ENCODE measurements at regions not wholly inside any gene's neighbourhood (a gene's known extent, or its start where the extent isn't known, plus 50 kb on each side); places are given as distances from the start of the nearest gene placed in this dataset.

DNA sequence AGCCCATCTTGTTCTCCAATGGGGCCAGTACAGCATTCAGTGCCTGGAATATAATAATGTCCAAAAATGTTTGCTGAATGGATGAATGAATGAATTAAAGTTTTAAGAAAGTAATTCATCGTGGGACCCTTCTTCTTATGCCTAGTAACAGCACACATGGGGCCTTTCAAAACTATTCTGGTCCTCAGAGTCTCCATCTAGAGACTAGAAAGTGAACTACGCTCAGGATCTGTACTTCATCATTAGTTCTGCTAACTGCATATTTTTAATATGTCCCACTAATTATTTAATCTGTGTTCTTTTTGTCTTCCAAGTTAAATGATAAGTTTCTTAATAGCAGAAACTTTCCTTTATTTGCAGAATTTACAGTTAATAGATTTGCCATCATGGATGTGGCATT is 172.5 kb downstream of the SMAD2 start:
- peak; percentile 11 for DNase-seq (ENCODE audit: low read depth)

DNA sequence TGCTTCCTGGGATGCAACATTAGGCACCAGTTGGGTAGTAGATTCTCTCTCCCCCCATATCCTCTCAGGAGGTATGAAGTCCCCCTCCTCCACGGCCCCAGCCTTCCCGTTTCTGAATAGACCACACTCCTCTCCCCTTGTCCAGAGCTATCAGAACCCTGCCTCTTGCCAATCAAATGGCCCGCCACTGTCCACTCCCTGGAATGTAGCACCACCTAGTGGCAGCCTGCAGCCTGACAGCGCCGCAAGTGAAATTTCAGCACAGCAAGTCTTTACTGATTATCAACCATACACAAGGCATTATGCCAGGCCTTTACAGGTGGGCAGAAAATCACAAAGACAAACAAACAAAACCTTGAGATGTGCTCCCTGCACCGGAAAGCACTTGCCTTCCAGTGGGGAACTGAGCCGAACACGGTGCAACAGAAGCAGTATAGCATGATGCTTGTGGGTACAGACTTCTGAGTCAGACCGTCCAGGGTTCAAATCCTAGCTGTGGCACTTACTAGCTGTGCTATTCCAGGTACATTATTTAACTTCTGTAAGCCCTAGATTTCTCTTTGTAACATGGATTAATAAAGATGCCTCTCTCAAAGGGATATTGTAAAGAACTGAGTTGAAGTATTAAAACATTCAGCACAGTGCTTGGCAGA is 174.0 kb downstream of the SMAD2 start:
- peak; percentile 63 for DNase-seq (ENCODE audit: low read depth)

DNA sequence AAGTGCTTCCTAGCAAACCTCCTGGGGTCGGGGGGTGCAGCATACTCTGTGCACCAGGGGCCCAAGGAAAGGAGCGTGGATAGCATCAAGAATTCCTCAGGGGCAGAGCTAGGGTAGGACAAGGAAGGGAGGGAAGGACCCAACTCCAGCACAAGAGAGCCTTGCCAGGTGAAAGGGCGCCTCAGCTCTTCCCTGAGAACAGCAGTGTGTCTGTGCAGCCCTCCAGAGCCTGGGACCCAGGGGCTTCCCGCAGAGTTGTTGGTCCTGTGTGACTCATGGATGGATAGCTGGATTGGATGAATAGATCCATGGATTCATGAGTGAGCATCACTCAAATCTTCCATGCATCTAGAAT is 175.4 kb downstream of the SMAD2 start:
- DNase-seq (ENCODE audit: low read depth) = no peak

DNA sequence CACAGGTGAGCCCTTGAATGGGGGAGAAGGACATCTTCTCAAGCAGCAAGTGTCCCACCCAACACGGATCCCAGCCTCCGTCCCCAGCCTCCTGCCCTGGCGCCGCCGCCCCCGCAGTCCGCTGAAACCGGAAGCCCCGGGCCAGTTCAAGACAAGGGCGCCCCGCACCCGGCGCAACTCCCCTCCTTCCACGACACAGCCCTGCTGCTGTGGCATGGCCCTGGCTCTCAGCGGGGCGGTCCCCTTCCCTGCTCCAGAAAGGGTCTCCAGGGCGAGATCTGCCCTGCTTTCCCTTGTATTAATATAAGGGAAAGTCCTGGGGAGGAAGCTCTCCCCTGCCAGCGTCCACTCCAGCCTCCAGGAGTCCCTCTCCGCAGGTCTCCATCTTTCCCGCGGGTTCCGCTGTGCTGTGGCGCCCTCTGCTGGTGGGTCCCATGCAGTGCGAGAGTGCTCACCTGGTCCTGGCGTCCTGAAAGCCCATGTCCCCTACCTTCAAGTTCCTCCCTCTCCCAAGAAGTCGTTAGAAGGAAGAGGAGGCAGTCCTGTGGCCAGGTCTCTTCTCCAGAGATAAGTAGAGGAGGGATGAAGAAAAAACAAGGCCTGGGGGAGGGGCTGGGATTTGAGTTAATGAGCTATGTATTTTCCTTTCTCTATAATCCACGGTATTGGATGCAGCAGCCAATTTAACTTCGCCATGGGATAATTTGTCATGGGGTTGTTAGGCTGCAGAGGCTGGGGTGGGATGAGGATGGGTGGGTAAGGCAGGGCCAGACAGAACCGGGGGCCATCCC is 176.0 kb downstream of the SMAD2 start:
- DNase-seq (ENCODE audit: low read depth) = no peak

DNA sequence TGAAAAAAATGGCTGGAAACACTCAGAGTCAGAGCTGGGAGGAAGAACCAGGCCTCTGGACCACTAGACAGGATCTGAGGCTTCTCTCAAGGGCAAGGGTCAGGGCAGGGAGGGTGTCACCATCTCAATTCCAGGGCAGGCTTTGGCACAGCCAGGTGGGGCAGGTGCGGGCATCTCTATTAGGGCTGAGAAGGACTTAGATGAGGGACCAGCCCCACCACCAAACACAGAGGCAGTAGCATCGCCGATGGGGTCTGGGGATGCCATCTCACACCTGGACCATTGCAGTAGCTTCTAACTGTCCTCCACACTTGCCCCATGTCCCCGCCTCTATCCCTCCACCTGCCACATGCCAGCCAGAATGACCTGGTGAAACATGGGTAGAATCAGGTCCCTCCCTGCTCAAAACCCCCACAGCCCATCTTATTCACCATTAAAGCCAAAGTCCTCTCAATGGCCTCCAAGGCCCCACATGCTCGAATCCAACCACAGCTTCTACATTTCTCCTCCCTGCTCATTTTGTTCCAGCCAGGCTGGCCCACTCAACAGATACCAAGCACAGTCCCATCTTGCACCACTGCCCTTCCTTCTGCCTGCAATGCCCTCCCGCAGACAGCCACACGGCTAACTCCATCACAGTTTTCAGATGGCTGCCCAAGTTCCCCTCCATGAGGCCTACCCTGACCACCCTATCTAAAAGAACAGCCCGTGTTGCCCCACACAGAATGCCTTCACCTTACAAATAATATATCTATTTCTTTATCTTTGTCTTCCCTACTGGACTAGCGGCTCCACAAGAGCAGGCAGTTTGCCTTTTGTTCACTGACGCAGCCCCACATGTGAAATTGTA is 177.4 kb downstream of the SMAD2 start:
- DNase-seq (ENCODE audit: low read depth) = no peak

DNA sequence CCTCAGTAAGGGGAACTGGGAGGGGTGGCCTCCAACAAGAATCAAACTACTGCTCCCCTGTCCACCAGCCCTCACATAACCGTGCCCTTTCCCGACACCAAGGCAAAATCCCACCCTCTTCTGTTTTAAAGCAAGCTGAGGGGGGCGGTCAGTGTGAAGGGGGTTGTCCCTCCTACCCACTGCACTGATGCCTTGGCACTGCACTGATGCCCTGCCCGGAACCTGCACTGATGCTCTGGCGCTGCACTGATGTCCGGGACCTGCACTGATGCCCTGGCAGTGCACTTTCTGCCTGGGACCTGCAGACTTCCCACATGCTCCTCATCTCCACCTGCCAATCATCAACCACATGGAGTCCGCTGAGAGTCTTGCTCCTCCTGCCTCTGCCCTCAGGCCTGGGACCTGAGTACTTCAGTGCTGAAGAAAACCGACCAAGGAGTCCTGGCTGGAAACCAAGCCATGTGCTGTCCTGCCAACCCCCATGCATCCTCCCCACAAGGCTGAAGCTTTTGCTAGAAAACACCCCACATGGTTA is 179.5 kb downstream of the SMAD2 start:
- DNase-seq (ENCODE audit: low read depth) = no peak

DNA sequence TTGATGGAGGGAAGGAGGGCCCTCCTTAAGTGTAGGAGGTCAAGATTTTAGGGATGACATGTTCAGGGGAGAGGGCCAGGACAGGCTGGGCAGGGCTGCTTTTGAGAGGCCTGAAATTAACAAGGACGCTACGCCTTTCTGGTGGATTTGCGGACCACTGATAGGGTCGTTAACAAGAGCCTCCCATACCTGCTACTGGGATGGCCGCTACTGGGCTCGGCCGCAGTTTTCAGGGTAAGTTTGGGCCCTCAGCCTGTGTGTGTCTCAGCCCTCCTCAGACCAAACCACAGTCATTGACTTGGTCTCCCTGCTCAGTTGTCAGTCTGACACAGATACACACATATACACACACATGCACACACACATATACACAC is 180.9 kb downstream of the SMAD2 start:
- DNase-seq (ENCODE audit: low read depth) = no peak

DNA sequence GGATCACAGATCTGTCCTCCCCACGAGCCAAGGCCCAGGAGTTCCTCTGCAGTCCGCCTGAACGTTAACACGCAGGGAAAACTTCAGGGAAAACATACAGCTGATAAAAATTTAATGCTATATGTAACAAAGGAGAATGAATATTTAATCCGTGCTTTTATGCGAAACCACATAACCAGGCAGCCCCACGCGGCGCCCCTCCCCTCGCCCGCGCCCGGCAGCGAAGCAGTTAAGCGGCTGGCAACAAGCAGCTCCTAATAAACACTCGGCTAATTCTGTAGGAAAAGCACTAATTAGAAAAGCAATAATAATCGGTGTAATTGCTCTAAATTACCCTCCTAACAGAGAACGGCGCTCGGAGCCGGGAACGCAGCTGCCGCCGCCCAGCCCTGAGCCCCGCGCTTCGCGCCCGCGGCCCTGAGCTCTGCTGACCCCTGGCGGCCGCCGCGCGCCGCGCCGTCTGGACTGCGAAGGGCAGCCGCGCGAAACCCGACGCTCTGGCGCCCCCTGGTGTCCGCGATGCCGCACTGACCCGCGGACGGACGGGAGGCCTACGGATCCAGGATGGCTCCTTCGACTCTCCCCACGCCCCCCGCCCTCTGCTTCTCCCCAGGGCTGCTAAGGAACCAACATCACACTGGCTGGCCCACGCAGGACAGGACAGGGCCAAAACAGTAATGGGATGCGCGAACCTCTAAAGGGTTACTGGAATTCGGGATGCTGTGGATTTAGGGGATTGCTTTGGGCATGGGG is 181.4 kb downstream of the SMAD2 start:
- peak; percentile 32 for DNase-seq (ENCODE audit: low read depth)

DNA sequence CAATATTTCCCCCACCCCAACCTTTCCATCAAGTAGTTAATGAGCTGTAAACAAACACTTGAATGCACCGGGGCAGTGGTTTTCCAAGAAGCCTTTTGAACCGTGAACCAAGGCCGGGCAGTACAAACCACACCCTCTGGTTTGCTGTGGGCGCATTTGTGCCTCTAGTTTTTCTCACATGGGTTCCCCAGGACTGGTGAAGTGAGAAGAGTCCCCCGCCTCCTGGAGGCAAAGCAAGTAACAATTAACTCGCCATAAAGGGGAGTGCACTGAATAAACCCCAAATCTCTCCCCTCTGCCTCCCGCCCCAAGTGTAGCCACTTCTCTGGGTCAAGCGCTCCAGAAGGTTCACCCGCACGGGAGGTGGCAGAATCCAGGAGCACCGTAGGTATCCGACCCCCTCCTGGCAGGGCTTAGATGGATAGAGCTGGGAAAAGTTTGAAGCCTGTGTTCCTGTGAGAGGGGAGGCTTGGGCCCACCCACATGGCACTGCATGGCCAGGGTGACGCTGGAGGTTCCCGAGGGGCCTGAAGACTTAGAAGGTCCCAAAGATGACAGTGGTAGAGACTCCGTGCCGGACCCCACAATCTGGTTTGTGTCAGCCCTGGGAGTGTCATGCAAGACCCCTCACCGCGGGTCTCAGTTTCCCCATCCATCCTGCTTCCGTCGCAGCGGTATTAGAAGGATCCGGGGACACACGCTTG is 182.2 kb downstream of the SMAD2 start:
- DNase-seq (ENCODE audit: low read depth) = no peak

DNA sequence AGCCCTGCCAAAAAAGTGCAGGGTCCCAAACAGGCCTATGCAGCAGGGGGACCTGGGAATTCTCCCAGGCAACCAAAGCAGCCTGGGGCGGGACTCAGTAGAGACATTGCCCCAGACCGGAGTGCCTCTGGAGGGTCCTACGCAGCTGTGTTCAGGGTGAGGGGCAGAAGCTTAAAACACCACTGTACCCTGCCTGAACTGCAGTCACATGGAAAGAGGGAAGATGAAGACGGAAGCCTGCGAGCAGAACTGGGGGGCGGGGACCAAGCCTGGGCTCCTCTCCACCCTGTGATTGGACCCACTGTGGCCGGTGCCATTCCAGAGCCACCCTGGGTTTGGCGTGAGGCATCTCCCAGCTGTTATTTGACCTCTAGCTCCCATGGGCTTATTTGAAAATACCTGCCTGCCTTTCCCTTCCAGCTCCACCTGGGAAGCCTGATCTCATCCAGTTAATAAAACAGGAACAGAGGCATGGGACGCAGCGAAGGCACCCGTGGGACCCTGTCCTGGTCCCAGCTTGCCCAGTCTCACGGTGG is 183.1 kb downstream of the SMAD2 start:
- DNase-seq (ENCODE audit: low read depth) = no peak

DNA sequence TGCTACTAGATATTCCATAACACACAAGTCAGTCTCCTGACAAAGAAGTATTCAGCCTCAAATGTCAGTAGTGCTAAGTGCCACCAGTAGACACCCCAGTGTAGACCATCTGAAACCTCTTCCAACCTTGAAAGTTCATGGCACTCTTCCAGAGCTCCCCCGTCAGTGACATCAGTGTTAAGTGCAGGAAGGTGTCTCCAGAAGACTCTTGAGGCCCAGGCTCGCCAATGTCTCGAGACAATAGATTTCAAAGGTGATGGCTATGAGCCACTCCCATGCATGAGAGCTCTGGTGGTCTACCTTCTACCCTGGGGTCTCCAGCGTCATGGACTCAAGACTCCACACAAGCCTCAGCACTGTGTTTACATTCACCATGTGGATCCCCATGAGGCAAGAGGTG is 183.8 kb downstream of the SMAD2 start:
- DNase-seq (ENCODE audit: low read depth) = no peak

DNA sequence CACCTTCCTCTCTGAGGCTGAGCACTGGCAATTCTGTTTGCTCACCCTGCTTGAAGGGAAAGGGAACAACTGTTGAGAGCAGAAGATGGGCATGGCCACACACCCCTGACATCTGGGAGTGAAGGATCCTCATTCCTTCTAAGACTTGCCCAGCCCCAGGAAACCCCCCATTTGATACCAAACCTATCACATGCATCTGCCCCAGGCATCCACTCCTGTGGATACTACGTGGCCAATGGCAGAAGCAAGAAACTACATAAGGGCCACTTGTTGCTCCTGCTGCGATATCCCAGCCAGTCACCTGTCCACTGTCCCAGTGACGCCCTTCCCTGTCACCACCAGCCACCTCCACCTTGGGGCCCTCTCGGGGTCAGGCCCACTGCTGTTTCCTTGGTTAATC is 185.2 kb downstream of the SMAD2 start:
- no peak for DNase-seq (ENCODE audit: low read depth)

DNA sequence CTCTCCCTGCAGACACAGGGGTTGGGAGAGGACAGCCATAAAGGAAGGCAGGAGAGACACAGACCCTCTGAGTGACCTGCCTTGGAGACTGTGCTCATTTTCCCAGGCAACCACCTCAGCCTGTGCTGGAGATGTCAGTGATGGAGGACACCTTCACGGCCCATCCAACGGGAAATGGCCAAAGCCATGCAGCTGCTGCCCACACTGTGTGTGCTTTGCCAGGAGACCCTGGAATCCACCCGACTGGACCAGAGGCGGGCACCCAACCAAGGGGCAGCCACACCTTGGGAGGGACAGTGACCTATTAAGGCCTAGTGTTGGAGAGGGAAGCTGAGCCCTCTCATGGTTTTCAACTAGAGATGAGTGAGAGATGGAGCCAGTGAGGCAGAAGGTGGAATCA is 192.5 kb downstream of the SMAD2 start:
- DNase-seq (ENCODE audit: low read depth) = no peak

DNA sequence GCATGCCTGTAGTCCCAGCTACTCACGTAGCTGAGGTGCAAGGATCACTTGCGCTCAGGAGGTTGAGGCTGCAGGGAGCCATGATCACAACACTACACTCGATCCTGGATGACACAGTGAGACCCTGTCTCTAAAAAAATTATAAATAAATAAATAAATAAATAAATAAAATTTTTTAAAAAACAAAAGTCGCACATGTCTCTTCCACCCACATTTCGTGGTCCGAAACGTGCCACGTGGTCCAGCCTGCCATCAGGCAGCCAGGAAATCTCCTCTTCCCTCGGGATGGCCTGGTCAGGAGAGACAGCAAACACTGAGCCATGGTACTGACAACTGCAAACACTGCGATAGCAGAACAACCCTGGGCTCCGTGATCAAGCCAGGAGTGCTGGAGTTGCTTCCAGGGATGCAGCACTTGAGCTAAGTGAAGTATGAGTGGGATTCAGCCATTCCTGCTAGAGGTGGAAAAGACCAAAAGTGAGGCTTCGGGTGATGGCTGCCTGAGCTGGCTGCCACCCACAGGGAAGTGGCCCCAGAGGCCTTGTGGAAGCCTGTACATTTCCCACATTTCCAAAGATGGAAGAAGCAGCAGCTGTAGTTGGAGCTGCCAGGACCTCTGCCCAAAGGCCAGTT is 193.1 kb downstream of the SMAD2 start:
- DNase-seq (ENCODE audit: low read depth) = no peak

DNA sequence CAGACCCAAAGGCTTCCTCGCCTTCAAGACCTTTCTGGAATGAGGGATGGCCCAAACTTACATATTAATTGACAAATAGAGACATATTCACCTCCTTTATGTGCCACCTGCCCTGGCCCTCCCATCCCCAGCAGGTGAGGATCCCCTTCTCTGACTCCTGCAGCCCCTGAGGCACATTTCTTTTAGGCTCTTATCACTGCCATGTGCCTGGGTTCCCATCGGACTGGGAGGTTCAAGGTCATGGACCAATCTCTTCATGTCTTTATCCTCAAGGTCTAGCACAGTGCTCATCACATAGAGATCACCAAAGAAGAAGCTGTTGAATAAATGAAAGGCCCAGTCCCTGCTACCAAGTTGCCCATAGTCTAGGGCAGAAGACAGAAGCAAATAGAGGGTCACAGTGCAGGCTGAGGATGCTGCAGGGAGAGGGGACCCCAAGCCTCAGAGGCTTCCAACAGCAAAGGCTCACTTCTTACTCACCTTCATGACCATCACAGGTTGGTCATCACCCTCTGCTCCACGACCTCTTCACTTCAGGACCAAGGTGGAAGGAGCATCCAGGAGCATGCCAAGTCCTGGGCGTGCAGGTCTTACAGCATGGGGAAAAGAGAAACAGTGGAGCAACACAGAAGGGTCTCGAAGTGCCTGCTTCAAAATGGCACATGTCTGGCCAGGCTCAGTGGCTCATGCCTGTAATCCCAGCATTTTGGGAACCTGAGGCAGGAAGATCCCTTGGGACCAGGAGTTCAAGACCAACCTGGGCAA is 193.9 kb downstream of the SMAD2 start:
- DNase-seq (ENCODE audit: low read depth) = no peak

DNA sequence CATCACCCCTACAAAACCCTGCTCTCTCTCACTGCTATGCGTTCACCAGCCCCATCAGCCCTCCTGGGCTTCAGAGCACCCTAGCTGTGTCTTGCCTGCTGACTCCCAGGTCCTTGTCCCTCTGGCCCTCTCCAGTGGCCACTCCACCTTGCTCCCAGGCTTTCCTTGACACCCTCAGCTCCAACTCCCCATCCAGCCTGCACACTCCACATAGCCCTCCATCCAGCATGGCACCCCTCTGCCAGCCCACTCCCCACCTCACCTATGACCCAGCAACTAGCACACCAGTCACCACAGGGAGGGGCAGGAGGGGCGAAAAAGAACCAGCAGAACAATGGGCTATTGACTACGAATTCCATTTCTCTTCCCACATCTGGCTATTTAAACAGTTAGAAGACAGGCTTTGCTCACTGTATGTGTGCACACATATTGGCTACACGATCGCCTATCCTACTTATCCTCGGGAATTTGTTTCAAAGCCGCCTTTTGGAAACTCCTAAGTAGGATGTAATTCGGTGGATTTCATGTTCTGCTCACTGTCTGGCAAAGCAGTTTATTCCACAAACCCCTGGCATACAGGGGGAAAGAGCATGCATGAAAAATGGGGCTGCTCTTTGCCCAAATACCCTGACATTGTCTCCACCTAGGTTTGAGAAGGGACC is 195.3 kb downstream of the SMAD2 start:
- no peak for DNase-seq (ENCODE audit: low read depth)

DNA sequence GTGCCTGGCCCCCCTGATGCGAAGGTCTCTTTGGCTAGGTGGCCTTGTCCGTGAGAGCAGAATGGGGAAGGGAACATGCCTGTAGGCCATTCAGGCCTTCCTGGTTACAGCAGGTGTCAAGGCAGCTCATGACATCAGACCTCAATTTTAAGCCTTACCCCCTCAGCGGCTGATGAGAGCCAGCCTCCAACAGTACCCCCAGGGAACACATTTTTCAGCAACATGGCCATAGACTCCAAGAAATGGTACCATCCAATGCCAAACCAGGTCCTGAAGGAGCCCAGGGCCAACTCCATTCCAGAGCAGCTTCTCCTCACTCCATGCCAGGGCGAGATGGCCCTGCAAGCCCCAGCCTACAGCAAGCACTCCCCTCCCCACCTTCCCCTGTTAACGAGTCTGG is 199.2 kb downstream of the SMAD2 start:
- no peak for DNase-seq (ENCODE audit: low read depth)

DNA sequence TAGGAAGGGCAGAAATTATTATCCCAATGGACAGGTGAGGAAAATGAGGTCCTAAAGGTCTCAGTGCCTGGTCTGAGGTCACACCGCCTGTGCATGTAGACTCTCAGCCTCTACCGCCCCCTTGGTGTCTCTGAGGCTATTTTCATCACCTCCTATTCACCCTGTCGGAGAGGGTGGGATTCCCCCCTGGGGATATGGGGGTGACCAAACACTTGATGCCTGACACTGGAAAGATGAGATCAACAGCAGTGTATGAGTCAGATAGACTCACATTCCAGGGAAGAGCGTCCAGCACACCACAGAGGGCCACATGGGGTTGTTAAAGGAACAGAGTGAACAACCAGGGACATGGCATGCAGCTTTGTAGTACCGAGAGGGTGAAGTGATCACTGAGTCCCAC is 199.7 kb downstream of the SMAD2 start:
- DNase-seq (ENCODE audit: low read depth) = peak; percentile 10

DNA sequence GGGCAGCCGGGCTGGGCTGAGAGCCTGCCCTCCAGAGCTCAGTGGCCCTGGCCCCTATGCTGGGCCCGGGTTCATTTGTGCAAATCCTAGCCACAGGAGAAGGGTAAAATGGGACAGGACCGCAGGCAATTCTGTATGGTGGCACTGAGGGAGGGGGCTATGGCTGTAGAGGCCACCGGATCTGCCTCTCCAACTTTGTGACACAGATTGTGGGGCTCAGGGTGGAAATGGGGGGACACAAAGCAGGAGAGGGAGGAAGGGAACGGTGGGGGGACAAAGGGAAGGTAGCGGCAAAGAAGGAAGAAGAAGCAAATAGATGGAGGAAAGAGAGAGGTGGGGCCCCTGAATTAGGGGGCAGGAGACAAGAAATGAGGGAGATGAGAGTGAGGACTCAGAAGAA is 201.1 kb downstream of the SMAD2 start:
- no peak for DNase-seq (ENCODE audit: low read depth)

Measured in iris pigment epithelial cell (primary cell).